22Rv1 (cell line): ENCODE measurements at regions not wholly inside any gene's neighbourhood (a gene's known extent, or its start where the extent isn't known, plus 50 kb on each side); places are given as distances from the start of the nearest gene placed in this dataset.

ENCODE experiments used
- H3K27ac ChIP-seq: fragments of 450-650 bp; 2 replicates; pipeline ENCODE4 v1.5.1; 2017
- ZFX ChIP-seq: fragments of 450-650 bp; IDR thresholded peaks from 2 replicates; pipeline ENCODE4 v1.6.1; 2017; ENCODE audit warnings: antibody characterized with exemption, borderline replicate concordance
- TF ChIP-seq, protein P1 (sequence below): fragments of 450-650 bp; IDR thresholded peaks from 2 replicates; pipeline ENCODE4 v1.5.1; 2017; ENCODE audit warnings: mild to moderate bottlenecking

DNA sequence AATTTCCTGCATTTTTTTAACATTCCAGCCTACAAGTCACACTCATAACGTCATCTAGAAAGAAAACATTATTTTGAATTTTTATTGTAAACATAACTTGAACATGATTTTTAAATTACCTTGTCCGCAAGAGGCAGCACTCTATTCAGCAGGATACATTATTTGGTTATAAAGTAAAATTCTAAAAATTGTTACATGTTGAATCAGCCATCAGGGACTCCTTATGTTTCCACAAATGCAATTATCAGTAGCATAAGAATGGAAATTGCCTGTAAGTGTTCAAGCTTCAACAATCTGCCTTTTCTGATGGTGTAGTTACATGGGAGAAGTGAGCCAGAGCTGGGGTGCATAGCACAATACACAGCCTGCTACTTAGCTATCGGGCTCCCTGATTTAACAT is 97.5 kb downstream of the ZNF365 start:
- H3K27ac ChIP-seq: no peak overlapping the region
- TF ChIP-seq, protein P1, sequence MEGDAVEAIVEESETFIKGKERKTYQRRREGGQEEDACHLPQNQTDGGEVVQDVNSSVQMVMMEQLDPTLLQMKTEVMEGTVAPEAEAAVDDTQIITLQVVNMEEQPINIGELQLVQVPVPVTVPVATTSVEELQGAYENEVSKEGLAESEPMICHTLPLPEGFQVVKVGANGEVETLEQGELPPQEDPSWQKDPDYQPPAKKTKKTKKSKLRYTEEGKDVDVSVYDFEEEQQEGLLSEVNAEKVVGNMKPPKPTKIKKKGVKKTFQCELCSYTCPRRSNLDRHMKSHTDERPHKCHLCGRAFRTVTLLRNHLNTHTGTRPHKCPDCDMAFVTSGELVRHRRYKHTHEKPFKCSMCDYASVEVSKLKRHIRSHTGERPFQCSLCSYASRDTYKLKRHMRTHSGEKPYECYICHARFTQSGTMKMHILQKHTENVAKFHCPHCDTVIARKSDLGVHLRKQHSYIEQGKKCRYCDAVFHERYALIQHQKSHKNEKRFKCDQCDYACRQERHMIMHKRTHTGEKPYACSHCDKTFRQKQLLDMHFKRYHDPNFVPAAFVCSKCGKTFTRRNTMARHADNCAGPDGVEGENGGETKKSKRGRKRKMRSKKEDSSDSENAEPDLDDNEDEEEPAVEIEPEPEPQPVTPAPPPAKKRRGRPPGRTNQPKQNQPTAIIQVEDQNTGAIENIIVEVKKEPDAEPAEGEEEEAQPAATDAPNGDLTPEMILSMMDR: no peak
- no peak for TF ChIP-seq ZFX

DNA sequence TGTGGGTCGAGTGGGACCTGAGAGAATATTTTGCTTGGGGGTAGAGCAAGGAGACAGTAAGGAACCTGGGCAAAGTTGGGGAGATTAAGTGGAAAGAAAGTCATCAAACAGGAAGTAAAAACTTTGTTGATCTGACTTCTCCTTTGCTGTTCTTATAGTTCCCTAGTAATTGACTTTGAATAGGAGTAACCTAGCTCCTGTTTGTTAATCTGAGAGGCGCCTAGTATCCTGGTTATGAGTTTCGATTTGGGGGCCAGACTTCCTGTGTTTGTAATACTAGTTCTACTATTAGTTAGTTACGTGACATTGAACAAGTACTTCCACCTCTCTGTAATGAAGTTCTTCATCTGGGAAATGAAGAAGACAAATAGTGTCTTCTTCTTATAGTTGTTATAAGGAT is 99.1 kb downstream of the ZNF365 start:
- no peak overlapping the region for H3K27ac ChIP-seq
- TF ChIP-seq, protein P1: no peak
- no peak for TF ChIP-seq ZFX

DNA sequence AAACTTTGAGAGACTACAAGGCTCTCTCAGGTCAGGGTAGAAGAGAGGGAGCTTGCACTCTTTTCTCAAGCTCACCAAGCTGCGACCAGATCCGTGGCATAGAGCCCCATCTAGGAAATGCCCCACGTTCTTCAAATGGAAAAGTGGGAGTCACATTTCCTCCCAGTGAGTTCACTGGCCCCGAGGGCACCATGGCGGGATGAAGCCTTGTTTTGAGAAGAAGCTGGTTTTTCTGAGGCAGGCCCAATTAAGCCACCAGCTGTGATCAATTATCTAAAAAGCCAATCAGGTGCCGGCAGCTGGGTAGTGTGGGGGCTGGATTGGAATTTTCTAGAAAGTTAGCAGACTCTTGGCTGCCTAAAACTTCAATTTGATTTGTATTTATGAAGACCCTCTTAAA is 101.4 kb downstream of the ZNF365 start:
- TF ChIP-seq, protein P1: no peak
- no peak for TF ChIP-seq ZFX
- H3K27ac ChIP-seq: no peak overlapping the region

DNA sequence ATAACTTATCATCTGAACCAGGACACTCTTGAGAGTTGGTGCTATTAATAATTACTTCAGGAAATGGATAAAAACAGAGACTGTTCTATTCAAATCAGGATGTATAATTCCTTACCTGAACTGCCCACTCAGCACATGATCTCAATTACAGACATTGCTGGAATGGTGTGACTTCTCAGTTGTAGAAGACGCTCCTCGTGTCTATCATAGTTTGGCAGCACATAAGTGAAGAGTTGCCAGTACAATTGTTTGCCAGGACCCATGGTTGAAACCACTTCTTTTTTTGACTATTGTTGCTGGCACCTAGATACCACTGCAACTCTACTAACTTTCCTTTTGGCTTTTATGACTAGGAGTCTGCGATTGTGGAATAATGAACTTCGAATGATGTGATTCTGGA is 105.4 kb downstream of the ZNF365 start:
- no peak for TF ChIP-seq ZFX
- TF ChIP-seq, protein P1: no peak
- no peak overlapping the region for H3K27ac ChIP-seq

DNA sequence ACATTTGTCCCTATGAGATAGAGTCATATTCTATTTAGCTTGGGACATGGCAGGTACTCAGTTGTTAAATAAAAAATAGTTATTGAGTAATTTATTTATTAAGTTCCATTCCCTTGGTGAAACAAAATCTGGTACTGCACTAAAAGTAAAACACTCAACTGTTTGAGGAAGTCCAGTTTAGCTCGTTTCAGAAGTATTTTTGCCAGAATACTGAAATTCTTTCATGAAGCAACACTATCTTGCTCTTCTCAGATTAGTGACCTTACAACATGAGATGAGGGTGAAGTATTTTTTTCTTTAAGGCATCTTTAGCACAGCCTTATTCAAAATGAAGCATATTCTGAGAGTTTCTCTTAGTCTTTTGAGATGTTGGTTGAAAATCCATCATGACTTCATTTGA is 106.0 kb downstream of the ZNF365 start:
- H3K27ac ChIP-seq: no peak overlapping the region
- no peak for TF ChIP-seq ZFX
- TF ChIP-seq, protein P1: no peak

DNA sequence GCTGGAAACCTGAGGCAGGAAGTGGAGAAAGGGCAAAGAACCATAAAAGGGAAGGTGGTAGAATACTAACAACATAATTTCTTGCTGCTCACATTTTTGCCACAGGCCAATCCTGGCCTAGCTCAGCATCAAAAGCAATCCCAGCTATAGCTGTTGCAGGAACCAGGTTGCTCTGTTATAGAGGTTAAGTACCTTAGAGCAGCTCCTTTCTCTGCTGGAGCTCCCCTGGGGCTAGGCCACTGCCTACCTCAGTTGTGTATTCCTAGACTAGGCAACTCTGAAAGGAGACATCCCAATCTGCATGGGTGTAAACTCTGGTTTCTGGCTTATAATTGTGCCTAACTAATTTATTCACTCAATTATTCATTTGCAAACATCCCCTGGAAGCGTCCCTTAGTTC is 108.4 kb downstream of the ZNF365 start:
- TF ChIP-seq, protein P1: no peak
- TF ChIP-seq ZFX: no peak
- no peak overlapping the region for H3K27ac ChIP-seq

DNA sequence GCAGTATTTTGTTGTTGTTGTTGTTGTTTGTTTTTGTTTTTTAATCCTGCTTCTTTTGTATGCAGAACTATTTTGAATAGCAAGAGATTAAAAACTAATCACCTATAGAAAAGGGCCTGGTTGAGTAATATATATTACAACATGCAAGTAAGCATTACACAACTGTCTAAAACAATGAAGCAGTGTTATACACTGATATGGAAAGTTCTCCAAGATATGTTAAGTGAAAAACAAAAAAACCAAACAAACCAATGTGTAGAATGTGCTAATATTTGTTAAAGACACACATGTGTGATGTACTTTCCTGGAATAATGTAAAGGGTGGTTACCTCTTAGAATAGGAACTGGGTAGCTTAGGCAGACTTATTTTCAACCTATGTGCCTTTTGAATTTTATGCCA is 117.4 kb downstream of the ZNF365 start:
- TF ChIP-seq, protein P1: no peak
- TF ChIP-seq ZFX: no peak
- no peak overlapping the region for H3K27ac ChIP-seq
